K562 (cell line): ENCODE measurements at regions not wholly inside any gene's neighbourhood (a gene's known extent, or its start where the extent isn't known, plus 50 kb on each side); places are given as distances from the start of the nearest gene placed in this dataset.

Source experiments
- ATAC-seq: fragments of 200-7000 bp; cut with Tn5 transposase; 3 replicates; pipeline ENCODE4 v1.9.1; 2020; ENCODE audit warnings: moderate library complexity
- BruUV-seq: library from RNA; stranded (reverse); fragments of 400-500 nt; replicated peaks from 2 replicates; lab custom pipeline; 2021; lab: Mats Ljungman, UMichigan
- CTCF ChIA-PET: fragments of 300-600 bp; formaldehyde crosslinking; extraction: SDS; loops from one replicate; lab custom pipeline; 2021; ENCODE audit warnings: low intra/inter-chr PET ratio; lab: Yijun Ruan, JAX
- POLR2A ChIA-PET: fragments of 300-600, 350-650 bp; sonication (Branson Sonifier 250); formaldehyde crosslinking; extraction: SDS; loops from one replicate; lab custom pipeline; 2021; ENCODE audit warnings: antibody characterized with exemption, inconsistent platforms; lab: Yijun Ruan, JAX
- DNase-seq, 4 experiments: peaks; one replicate each; pipeline versions ENCODE4 v3.0.0 to v3.0.0-alpha.2; 2011 to 2018; ENCODE audit warnings: low spot score in 3 of 4, mixed read lengths in 3 of 4; ENCODE audit errors: extremely low read depth in 1 of 4
- FAIRE-seq: peaks from 2 replicates; lab custom pipeline; 2011; peaks lifted over from hg19 to GRCh38; lab: Jason Lieb, UNC
- H2AFZ ChIP-seq: 2 replicates; pipeline ENCODE4 v1.6.0; 2011; ENCODE audit warnings: low read depth, low read length, control low read depth, inconsistent platforms
- H3K27ac ChIP-seq: fragments of 200-600 bp; 3 replicates; pipeline ENCODE4 v1.8.0; 2011; ENCODE audit warnings: low read depth, mild to moderate bottlenecking, control low read depth, inconsistent platforms, low read length, moderate library complexity, mixed read lengths; ENCODE audit errors: extremely low read depth
- H3K27me3 ChIP-seq, 2 experiments: fragments of 300-600 bp in 1 of 2; 2 replicates in 1 of 2; 3 replicates in 1 of 2; pipeline versions ENCODE4 v1.6.0 to v1.8.0; 2011; ENCODE audit warnings: inconsistent platforms in 2 of 2, low read length in 2 of 2, mild to moderate bottlenecking in 1 of 2, mixed read lengths in 1 of 2, moderate library complexity in 1 of 2; ENCODE audit not compliant: control insufficient read depth in 2 of 2, insufficient read depth in 2 of 2
- H3K36me3 ChIP-seq: fragments of 300-600 bp; 3 replicates; pipeline ENCODE4 v1.8.0; 2011; ENCODE audit warnings: mild to moderate bottlenecking, low read length, inconsistent platforms; ENCODE audit not compliant: control insufficient read depth, insufficient read depth
- H3K4me1 ChIP-seq, 2 experiments: fragments of 200-600 bp in 1 of 2; replicated peaks in 1 of 2; 2 replicates in 1 of 2; 3 replicates in 1 of 2; pipeline versions ENCODE4 v1.5.1 to v1.8.0; 2011; ENCODE audit warnings: inconsistent platforms in 2 of 2, low read length in 2 of 2, mild to moderate bottlenecking in 1 of 2, mixed read lengths in 1 of 2, moderate library complexity in 1 of 2; ENCODE audit not compliant: control insufficient read depth in 2 of 2, insufficient read depth in 2 of 2
- H3K4me2 ChIP-seq: 2 replicates; pipeline ENCODE4 v1.6.1; 2011; ENCODE audit warnings: low read length, control low read depth, inconsistent platforms, mixed read lengths; ENCODE audit not compliant: insufficient read depth
- H3K4me3 ChIP-seq: fragments of 200-600 bp; sonication (generic), shearing (Covaris generic); 2 replicates; pipeline ENCODE4 v1.5.1; 2016; ENCODE audit warnings: control low read depth, inconsistent platforms
- H3K79me2 ChIP-seq: fragments of 200-600 bp; 3 replicates; pipeline ENCODE4 v1.8.0; 2011; ENCODE audit warnings: low read length, inconsistent platforms; ENCODE audit not compliant: control insufficient read depth, insufficient read depth
- H3K9ac ChIP-seq, 2 experiments: 2 replicates each; pipeline versions ENCODE4 v1.6.0 to v1.6.1; 2011; ENCODE audit warnings: low read depth in 2 of 2, low read length in 2 of 2, control low read depth in 1 of 2, inconsistent platforms in 1 of 2, mild to moderate bottlenecking in 1 of 2, mixed read lengths in 1 of 2; ENCODE audit not compliant: insufficient read depth in 1 of 2
- H3K9me1 ChIP-seq: one replicate; pipeline ENCODE4 v1.6.0; 2011; ENCODE audit warnings: inconsistent platforms, mild to moderate bottlenecking, low read length, moderate library complexity; ENCODE audit not compliant: control insufficient read depth, insufficient read depth
- H3K9me3 ChIP-seq: replicated peaks from 2 replicates; pipeline ENCODE4 v1.5.1; 2011; ENCODE audit warnings: low read depth, low read length, inconsistent platforms; ENCODE audit not compliant: control insufficient read depth, insufficient read depth
- H4K20me1 ChIP-seq: replicated peaks from 2 replicates; pipeline ENCODE4 v1.6.1; 2011; ENCODE audit warnings: low read length, inconsistent platforms, mixed read lengths; ENCODE audit not compliant: control insufficient read depth, insufficient read depth
- CSDE1 ChIP-seq, 2 experiments: fragments of 450-650 bp; IDR thresholded peaks; 2 replicates each; pipeline ENCODE4 v1.6.1; 2016; ENCODE audit warnings: mild to moderate bottlenecking in 1 of 2
- GTF2F1 ChIP-seq: IDR thresholded peaks from 2 replicates; pipeline ENCODE4 v1.6.1; 2011; ENCODE audit warnings: low read depth, low read length, improper control_type of control experiment
- MBD1 ChIP-seq: fragments of 250-450 bp; sonication (Bioruptor Pico); IDR thresholded peaks from 2 replicates; pipeline ENCODE4 v1.8.0; 2022; ENCODE audit warnings: inconsistent platforms
- POLR2G ChIP-seq: fragments of 200-400 bp; formaldehyde crosslinking; IDR thresholded peaks from 2 replicates; pipeline ENCODE4 v1.6.1; 2017; ENCODE audit warnings: low read depth, mild to moderate bottlenecking, antibody characterized with exemption, low read length, moderate library complexity
- SRSF9 ChIP-seq: fragments of 200-400 bp; formaldehyde crosslinking; IDR thresholded peaks from 2 replicates; pipeline ENCODE4 v1.6.1; 2017; ENCODE audit warnings: low read depth, low read length, borderline replicate concordance
- ZNF277 ChIP-seq: fragments of 250-450 bp; sonication (Bioruptor Pico); IDR thresholded peaks from 2 replicates; pipeline ENCODE4 v1.8.0; 2022; ENCODE audit warnings: inconsistent platforms, mild to moderate bottlenecking, moderate library complexity, borderline replicate concordance
- ZNF282 ChIP-seq: sonication (generic); formaldehyde crosslinking; IDR thresholded peaks from 2 replicates; pipeline ENCODE4 v1.8.1; 2023; ENCODE audit warnings: missing genetic modification reagents
- in situ Hi-C: fragments of 300-500 bp; cut with MboI; formaldehyde crosslinking; loops from 4 replicates; pipeline ENCODE4 v1.15.0; 2018; ENCODE audit warnings: inconsistent platforms, mixed read lengths
- intact Hi-C: fragments of 100-400 bp; cut with micrococcal nuclease; formaldehyde crosslinking; loops from 2 replicates; pipeline ENCODE4 v1.14.2; 2022
- TF ChIP-seq, protein P1 (sequence below): sonication (generic); formaldehyde crosslinking; IDR thresholded peaks from 2 replicates; pipeline ENCODE4 v1.8.0; 2023; ENCODE audit warnings: missing genetic modification reagents, mild to moderate bottlenecking, borderline replicate concordance
- TF ChIP-seq, protein P2 (sequence below): fragments of 250-450 bp; sonication (Bioruptor Pico); IDR thresholded peaks from 2 replicates; pipeline ENCODE4 v1.4.0; 2020; ENCODE audit warnings: mild to moderate bottlenecking

DNA sequence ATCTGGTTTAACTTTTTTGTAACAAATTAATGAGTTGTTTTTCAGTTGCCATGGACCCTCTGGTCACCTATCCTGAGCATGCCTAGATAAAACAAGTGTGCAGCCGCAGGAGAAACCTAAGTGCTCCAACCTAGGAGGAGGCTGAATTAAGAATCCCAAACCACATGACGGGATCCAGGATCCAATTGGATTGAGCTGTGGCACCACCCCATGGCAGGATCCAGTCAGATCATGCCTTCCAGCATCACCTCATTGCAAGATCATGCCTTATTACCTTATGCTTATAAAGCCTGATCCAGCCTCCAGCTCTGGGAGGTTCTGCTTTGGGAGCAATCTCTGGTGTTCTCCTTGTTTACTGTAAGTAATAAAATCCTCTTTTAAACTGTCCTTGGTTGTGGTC lies 662.0 kb downstream of the TLR4 start (continued):
- TF ChIP-seq, protein P1, sequence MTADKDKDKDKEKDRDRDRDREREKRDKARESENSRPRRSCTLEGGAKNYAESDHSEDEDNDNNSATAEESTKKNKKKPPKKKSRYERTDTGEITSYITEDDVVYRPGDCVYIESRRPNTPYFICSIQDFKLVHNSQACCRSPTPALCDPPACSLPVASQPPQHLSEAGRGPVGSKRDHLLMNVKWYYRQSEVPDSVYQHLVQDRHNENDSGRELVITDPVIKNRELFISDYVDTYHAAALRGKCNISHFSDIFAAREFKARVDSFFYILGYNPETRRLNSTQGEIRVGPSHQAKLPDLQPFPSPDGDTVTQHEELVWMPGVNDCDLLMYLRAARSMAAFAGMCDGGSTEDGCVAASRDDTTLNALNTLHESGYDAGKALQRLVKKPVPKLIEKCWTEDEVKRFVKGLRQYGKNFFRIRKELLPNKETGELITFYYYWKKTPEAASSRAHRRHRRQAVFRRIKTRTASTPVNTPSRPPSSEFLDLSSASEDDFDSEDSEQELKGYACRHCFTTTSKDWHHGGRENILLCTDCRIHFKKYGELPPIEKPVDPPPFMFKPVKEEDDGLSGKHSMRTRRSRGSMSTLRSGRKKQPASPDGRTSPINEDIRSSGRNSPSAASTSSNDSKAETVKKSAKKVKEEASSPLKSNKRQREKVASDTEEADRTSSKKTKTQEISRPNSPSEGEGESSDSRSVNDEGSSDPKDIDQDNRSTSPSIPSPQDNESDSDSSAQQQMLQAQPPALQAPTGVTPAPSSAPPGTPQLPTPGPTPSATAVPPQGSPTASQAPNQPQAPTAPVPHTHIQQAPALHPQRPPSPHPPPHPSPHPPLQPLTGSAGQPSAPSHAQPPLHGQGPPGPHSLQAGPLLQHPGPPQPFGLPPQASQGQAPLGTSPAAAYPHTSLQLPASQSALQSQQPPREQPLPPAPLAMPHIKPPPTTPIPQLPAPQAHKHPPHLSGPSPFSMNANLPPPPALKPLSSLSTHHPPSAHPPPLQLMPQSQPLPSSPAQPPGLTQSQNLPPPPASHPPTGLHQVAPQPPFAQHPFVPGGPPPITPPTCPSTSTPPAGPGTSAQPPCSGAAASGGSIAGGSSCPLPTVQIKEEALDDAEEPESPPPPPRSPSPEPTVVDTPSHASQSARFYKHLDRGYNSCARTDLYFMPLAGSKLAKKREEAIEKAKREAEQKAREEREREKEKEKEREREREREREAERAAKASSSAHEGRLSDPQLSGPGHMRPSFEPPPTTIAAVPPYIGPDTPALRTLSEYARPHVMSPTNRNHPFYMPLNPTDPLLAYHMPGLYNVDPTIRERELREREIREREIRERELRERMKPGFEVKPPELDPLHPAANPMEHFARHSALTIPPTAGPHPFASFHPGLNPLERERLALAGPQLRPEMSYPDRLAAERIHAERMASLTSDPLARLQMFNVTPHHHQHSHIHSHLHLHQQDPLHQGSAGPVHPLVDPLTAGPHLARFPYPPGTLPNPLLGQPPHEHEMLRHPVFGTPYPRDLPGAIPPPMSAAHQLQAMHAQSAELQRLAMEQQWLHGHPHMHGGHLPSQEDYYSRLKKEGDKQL (CRISPR knock-in tag): no peak
- TF ChIP-seq, protein P2, sequence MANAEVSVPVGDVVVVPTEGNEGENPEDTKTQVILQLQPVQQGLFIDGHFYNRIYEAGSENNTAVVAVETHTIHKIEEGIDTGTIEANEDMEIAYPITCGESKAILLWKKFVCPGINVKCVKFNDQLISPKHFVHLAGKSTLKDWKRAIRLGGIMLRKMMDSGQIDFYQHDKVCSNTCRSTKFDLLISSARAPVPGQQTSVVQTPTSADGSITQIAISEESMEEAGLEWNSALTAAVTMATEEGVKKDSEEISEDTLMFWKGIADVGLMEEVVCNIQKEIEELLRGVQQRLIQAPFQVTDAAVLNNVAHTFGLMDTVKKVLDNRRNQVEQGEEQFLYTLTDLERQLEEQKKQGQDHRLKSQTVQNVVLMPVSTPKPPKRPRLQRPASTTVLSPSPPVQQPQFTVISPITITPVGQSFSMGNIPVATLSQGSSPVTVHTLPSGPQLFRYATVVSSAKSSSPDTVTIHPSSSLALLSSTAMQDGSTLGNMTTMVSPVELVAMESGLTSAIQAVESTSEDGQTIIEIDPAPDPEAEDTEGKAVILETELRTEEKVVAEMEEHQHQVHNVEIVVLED (CRISPR knock-in tag): no peak

DNA sequence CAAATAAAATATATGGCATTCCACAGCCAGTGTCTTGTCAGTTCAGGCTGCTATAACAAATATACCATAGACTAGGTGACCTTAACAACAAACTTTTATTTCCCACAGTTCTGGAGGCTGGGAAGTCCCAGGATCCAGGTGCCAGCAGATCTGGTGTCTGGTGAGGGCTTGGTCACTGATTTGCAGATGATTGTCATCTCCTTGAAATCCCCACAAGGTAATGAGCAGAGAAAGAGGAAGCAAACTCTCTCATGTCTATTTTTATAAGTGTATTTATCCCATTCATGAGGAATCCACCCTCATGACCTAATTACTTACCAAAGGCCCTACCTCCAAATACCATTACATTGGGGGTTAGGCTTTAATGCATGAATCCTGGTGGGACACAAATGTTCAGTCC lies 663.2 kb downstream of the TLR4 start:
- no peaks in the 10 kb centered on the region for H3K27me3 ChIP-seq
- no peak overlapping the region for H3K9ac ChIP-seq
- BruUV-seq: no TSS peak
- no peaks in the 10 kb centered on the region for H3K9me3 ChIP-seq
- FAIRE-seq: no peak
- DNase-seq: no peak
- no peak overlapping the region for H3K4me3 ChIP-seq
- CTCF ChIA-PET: no interaction called here
- H3K4me2 ChIP-seq: no peak overlapping the region
- in situ Hi-C loops: no loop called here
- no peaks in the 10 kb centered on the region for H3K9me1 ChIP-seq
- POLR2A ChIA-PET: no interaction called here
- intact Hi-C loops: no loop called here
- no peaks in the 10 kb centered on the region for H4K20me1 ChIP-seq
- H2AFZ ChIP-seq: no peak overlapping the region
- no peak overlapping the region for H3K27ac ChIP-seq
- no peaks in the 10 kb centered on the region for H3K36me3 ChIP-seq
- no peaks in the 10 kb centered on the region for H3K79me2 ChIP-seq
- H3K4me1 ChIP-seq: no peaks in the 10 kb centered on the region
- ATAC-seq: no peak
- TF ChIP-seq MBD1 (CRISPR knock-in tag) (no peak), GTF2F1 (no peak), CSDE1 (IDR thresholded peaks at IDR 0.05) (no peak), ZNF277 (CRISPR knock-in tag) (no peak), SRSF9 (no peak), ZNF282 (CRISPR knock-in tag) (no peak), POLR2G (no peak)
- TF ChIP-seq, protein P2 (CRISPR knock-in tag): no peak
